ENCODE measurements at regions not wholly inside any gene's neighbourhood (a gene's known extent, or its start where the extent isn't known, plus 50 kb on each side); places are given as distances from the start of the nearest gene placed in this dataset.

DNA sequence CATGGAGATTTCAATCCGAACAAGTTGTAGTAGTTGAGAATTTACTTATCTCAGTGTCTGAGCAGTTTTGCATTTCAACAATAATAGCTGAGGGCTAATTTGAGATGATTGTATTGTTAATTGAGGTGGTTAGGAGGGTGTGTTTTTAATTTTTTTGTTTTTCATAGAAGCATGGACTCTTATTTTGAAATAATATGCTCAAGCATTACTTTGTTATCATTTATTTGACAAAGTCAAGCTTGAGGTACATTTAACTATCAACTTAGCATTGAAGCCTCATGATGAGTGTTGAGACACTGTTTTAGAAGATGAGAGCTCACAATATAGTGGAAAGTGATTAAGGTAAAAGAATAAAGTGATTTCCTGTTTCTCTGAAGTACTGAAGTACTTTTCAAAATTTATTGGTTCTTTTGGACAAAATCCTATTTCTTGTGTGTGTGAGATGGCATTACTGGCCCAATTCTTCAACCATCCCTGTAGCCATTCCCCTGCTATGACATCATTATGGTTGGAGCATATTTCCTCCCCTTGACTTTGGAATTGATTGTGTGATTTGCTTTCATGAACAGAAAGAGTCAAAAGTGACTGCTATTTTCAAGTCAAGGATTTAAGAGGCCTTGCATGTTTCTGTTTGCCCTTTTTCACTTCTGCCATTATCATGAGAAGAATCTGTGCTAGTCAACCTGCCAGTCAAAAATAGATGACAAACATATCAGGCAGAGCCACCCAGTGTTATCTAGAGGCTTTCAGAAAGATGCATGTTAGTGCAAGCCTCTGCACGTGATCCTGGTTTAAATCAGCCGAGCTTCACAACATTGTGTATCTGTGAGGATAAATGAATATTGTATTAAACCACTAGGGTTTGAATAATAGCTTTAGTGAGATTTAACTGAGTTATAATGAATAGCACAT, 1112.3 kb upstream of the CITED2 start:
- Histone ChIP-seq H3K9me2 (ENCODE audit: insufficient read depth) (no peaks in the 10 kb centered on the region), H3F3A (ENCODE audit: insufficient read depth) (peaks cover 33% of the 10 kb centered on the region), H3K4me1 (ENCODE audit: insufficient read depth) (peaks cover 53% of the 10 kb centered on the region), H3K9me3 (ENCODE audit: low read depth) (no peaks in the 10 kb centered on the region), H3K4me3 (no peak overlapping the region), H3K27ac (peak overlapping the region; percentile 72), H2AFZ (peak overlapping the region; percentile 22; the same call in 1 of the 2 replicates), H3K9ac (no peak overlapping the region), H3K4me2 (ENCODE audit: unreplicated experiment) (peak overlapping the region; percentile 55), H4K20me1 (ENCODE audit: insufficient read depth) (no peaks in the 10 kb centered on the region), H3K36me3 (ENCODE audit: low read depth) (no peaks in the 10 kb centered on the region; the same call in 1 of the 2 replicates), H3K79me2 (ENCODE audit: insufficient read depth) (no peaks in the 10 kb centered on the region), H3K27me3 (replicated peaks; ENCODE audit: insufficient read depth) (no peaks in the 10 kb centered on the region)
- 64 to 65% methylated on average over 3 of the region's 3 CpGs for WGBS, 2 experiments (ENCODE audit: low coverage in 1 of 2, low lambda C conversion rate in 2 of 2, missing lambda C conversion rate in 2 of 2)
- peak; percentile 51 for DNase-seq
- in situ Hi-C loops (cut with MboI) = no loop called here
- no peak for TF ChIP-seq EZH2phosphoT487 (IDR thresholded peaks at IDR 0.05; ENCODE audit: insufficient read depth, low read depth)
- no peak for TF ChIP-seq EZH2 (IDR thresholded peaks at IDR 0.05; ENCODE audit: insufficient read depth, poor library complexity, severe bottlenecking)

DNA sequence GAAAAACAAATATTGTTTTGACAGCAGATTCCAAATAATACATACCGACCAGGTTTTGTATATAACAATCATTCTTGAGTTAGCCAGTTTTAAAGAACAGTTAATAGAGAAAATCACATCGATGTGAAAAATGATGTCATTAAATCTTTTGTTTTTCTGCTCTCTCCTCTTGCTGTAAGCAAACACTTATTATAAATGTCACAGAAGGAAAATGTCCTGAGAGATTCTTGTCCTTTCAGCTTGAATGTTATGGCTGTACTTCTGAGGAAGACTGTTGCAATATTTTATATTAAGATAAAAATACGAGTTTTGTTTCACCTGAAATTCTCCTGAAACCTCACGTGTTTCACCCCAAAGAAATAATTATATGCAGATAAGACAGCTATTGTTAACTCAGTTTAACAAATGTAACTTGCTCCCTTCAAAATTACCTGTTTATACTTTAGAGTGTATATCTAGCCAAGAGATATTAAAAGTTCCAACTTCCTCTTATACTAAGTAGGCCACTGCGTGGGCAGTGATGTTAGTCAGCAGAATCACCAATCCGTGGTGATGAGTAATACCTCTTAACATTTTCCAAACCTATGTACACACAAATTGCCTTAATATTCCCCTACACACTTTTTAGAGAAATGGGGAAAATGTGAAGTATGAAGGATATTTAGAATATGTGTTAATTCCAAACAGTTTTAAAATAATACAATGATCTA, 1111.4 kb upstream of the CITED2 start:
- peak; percentile 97 for DNase-seq
- 49 to 54% methylated on average over 6 of the region's 6 CpGs for WGBS, 2 experiments (ENCODE audit: low coverage in 1 of 2, low lambda C conversion rate in 2 of 2, missing lambda C conversion rate in 2 of 2)
- H3K79me2 ChIP-seq (ENCODE audit: insufficient read depth) = no peaks in the 10 kb centered on the region
- H3K4me3 ChIP-seq = no peak overlapping the region
- peak overlapping the region; percentile 22; the same call in 1 of the 2 replicates for H2AFZ ChIP-seq
- no peak overlapping the region for H3K9ac ChIP-seq
- no peaks in the 10 kb centered on the region for H3K36me3 ChIP-seq (ENCODE audit: low read depth)
- H3K27ac ChIP-seq = peak overlapping the region; percentile 72
- no peaks in the 10 kb centered on the region for H3K27me3 ChIP-seq (replicated peaks; ENCODE audit: insufficient read depth)
- H4K20me1 ChIP-seq (ENCODE audit: insufficient read depth) = no peaks in the 10 kb centered on the region
- peaks cover 52% of the 10 kb centered on the region for H3K4me1 ChIP-seq (ENCODE audit: insufficient read depth)
- no peaks in the 10 kb centered on the region for H3K9me2 ChIP-seq (ENCODE audit: insufficient read depth)
- H3K4me2 ChIP-seq (ENCODE audit: unreplicated experiment) = peak overlapping the region; percentile 55
- H3K9me3 ChIP-seq (ENCODE audit: low read depth) = no peaks in the 10 kb centered on the region
- no peak for TF ChIP-seq EZH2phosphoT487 (IDR thresholded peaks at IDR 0.05; ENCODE audit: insufficient read depth, low read depth)
- H3F3A ChIP-seq (ENCODE audit: insufficient read depth) = peaks cover 33% of the 10 kb centered on the region
- in situ Hi-C loops (cut with MboI) = no loop called here

DNA sequence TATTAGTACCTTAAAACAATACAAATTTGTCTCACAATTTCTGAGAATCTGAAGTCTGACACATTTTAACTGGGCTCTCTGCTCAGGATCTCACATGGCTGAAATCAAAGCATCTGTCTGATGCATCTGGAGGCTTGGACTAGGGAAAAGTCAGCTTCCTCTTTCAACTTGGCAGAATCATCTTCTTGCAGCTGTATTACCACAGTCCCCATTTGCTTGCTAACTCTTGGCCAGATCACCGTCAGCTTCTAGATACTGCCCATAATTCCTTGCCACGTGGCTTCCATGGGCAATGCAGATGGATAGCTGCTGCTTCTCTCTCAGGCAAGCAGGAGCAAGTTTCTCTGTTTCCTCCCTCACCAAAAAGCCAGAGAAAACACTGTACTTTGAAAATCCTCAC, 1106.4 kb upstream of the CITED2 start:
- WGBS, 2 experiments (ENCODE audit: low coverage in 1 of 2, low lambda C conversion rate in 2 of 2, missing lambda C conversion rate in 2 of 2) = 20 to 24% methylated on average over 2 of the region's 2 CpGs
- no peak overlapping the region for H3K9ac ChIP-seq
- H3K36me3 ChIP-seq (ENCODE audit: low read depth) = no peaks in the 10 kb centered on the region
- H3K79me2 ChIP-seq (ENCODE audit: insufficient read depth) = no peaks in the 10 kb centered on the region
- DNase-seq = peak; percentile 57
- H3K4me1 ChIP-seq (ENCODE audit: insufficient read depth) = peaks cover 26% of the 10 kb centered on the region
- no peaks in the 10 kb centered on the region for H4K20me1 ChIP-seq (ENCODE audit: insufficient read depth)
- no peaks in the 10 kb centered on the region for H3K27me3 ChIP-seq (replicated peaks; ENCODE audit: insufficient read depth)
- TF ChIP-seq EZH2 (IDR thresholded peaks at IDR 0.05; ENCODE audit: insufficient read depth, poor library complexity, severe bottlenecking) (no peak), EZH2phosphoT487 (IDR thresholded peaks at IDR 0.05; ENCODE audit: insufficient read depth, low read depth) (no peak)
- no peaks in the 10 kb centered on the region for H3K9me3 ChIP-seq (ENCODE audit: low read depth)
- in situ Hi-C loops (cut with MboI) = no loop called here
- peak overlapping the region; percentile 46 for H3K27ac ChIP-seq
- no peak overlapping the region for H3K4me3 ChIP-seq
- no peaks in the 10 kb centered on the region for H3K9me2 ChIP-seq (ENCODE audit: insufficient read depth)
- H3K4me2 ChIP-seq (ENCODE audit: unreplicated experiment) = peak overlapping the region; percentile 6
- peak overlapping the region; percentile 75 for H2AFZ ChIP-seq
- peaks cover 14% of the 10 kb centered on the region for H3F3A ChIP-seq (ENCODE audit: insufficient read depth)

DNA sequence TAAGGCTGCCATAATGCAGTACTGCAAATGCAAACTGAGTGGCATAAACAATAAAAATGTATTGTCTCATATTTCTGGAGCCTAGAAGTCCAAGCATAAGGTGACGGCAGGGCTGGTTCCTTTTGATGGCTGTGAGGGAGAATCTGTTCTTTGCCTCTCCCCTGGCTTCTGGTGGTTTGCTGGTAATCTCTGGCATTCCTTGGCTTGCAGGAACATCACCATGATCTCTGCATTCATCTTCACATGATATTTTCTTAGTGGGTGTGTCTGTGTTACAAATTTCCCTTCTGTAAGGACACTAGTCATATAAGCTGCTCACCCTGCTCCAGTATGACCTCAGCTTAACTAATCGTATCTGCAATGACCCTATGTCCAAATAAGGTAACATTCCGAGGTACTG, 1104.2 kb upstream of the CITED2 start:
- WGBS, 2 experiments (ENCODE audit: low coverage in 1 of 2, low lambda C conversion rate in 2 of 2, missing lambda C conversion rate in 2 of 2) = 96 to 98% methylated on average over 3 of the region's 3 CpGs
- Histone ChIP-seq H3K4me3 (no peak overlapping the region), H3K9me2 (ENCODE audit: insufficient read depth) (no peaks in the 10 kb centered on the region), H3K27me3 (replicated peaks; ENCODE audit: insufficient read depth) (no peaks in the 10 kb centered on the region), H3K79me2 (ENCODE audit: insufficient read depth) (no peaks in the 10 kb centered on the region), H3K27ac (no peak overlapping the region), H3K9ac (no peak overlapping the region), H3K36me3 (ENCODE audit: low read depth) (no peaks in the 10 kb centered on the region), H3K9me3 (ENCODE audit: low read depth) (no peaks in the 10 kb centered on the region), H3K4me2 (ENCODE audit: unreplicated experiment) (no peak overlapping the region), H4K20me1 (ENCODE audit: insufficient read depth) (no peaks in the 10 kb centered on the region), H3F3A (ENCODE audit: insufficient read depth) (no peaks in the 10 kb centered on the region), H2AFZ (no peak overlapping the region), H3K4me1 (ENCODE audit: insufficient read depth) (peaks cover 15% of the 10 kb centered on the region; the same call in 1 of the 2 replicates)
- no peak for DNase-seq
- in situ Hi-C loops (cut with MboI) = no loop called here
- TF ChIP-seq EZH2phosphoT487 (IDR thresholded peaks at IDR 0.05; ENCODE audit: insufficient read depth, low read depth) = no peak
- no peak for TF ChIP-seq EZH2 (IDR thresholded peaks at IDR 0.05; ENCODE audit: insufficient read depth, poor library complexity, severe bottlenecking)

Data from GM23248 (cell line).